ENCODE measurements at regions not wholly inside any gene's neighbourhood (a gene's known extent, or its start where the extent isn't known, plus 50 kb on each side); places are given as distances from the start of the nearest gene placed in this dataset.

DNA sequence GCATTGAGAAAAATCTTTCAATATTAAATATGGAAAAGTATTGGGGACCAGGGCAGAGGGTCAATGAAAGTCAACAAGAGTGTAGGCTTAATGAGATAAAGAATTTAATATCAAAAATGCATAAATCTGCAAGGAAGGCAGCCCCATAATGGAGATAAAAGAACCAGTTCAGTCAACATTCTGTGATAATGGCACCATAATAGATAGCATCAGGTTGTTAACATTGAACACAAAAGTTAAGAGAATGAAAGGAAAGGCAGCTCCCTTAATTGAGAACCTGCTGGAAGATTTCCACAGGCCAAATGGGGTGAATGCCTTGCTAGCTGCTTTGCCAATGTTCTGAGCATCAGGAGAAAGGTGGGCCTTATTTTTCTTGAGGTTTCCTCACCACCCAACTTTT lies 60.4 kb upstream of the TMEM33 start:
- Mint-ChIP-seq H3K4me1 (peaks cover 51% of the 10 kb centered on the region), H3K27ac (no peak overlapping the region), H3K27me3 (ENCODE audit: low read depth) (peaks cover 100% of the 10 kb centered on the region), H3K9me3 (no peaks in the 10 kb centered on the region), H3K4me3 (no peak overlapping the region), H3K36me3 (no peaks in the 10 kb centered on the region)
- no peak for ATAC-seq
- TF ChIP-seq IRF2 (CRISPR knock-in tag; IDR thresholded peaks at IDR 0.05; ENCODE audit: borderline replicate concordance, low read depth) (no peak), ESRRA (CRISPR knock-in tag; IDR thresholded peaks at IDR 0.05; ENCODE audit: borderline replicate concordance) (no peak)
- no peak for DNase-seq (ENCODE audit: low spot score)
- POLR2A ChIA-PET: no interaction called here
- CTCF ChIA-PET: interaction anchor here (1.2 to 1.4 kb wide), 2 partner anchors 13 to 126 kb away, joined by 3 to 4 read pairs; partner anchors contain the start of gene PHOX2B

DNA sequence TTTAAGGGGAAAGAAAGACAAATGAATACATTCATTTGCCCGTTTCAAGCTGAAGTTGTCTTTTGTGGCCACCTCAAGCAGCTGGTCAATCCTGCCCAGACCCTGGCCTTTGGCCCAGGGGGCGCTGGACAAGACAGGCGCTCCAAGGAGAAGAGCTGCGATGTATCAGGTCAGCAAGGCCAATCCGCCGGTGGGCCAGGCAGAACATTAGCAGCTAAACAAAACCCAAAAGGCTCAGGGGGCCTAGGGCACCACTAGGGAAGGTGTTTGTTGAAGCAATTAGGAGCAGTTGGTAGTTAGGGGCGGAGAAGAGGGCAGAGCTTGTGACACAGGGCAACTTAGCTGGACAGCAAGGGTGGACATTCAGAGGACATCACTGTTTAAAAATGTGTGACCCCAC lies 60.8 kb upstream of the TMEM33 start:
- H3K4me1 Mint-ChIP-seq: peaks cover 47% of the 10 kb centered on the region
- TF ChIP-seq, protein P1, sequence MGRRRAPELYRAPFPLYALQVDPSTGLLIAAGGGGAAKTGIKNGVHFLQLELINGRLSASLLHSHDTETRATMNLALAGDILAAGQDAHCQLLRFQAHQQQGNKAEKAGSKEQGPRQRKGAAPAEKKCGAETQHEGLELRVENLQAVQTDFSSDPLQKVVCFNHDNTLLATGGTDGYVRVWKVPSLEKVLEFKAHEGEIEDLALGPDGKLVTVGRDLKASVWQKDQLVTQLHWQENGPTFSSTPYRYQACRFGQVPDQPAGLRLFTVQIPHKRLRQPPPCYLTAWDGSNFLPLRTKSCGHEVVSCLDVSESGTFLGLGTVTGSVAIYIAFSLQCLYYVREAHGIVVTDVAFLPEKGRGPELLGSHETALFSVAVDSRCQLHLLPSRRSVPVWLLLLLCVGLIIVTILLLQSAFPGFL (CRISPR knock-in tag; IDR thresholded peaks at IDR 0.05; ENCODE audit: borderline replicate concordance): no peak
- TF ChIP-seq, protein P2, sequence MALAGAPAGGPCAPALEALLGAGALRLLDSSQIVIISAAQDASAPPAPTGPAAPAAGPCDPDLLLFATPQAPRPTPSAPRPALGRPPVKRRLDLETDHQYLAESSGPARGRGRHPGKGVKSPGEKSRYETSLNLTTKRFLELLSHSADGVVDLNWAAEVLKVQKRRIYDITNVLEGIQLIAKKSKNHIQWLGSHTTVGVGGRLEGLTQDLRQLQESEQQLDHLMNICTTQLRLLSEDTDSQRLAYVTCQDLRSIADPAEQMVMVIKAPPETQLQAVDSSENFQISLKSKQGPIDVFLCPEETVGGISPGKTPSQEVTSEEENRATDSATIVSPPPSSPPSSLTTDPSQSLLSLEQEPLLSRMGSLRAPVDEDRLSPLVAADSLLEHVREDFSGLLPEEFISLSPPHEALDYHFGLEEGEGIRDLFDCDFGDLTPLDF (CRISPR knock-in tag; IDR thresholded peaks at IDR 0.05): no peak
- TF ChIP-seq CREM (CRISPR knock-in tag; IDR thresholded peaks at IDR 0.05): no peak
- no peak for TF ChIP-seq ZNF232 (CRISPR knock-in tag; IDR thresholded peaks at IDR 0.05)
- no peak for TF ChIP-seq EMX1 (CRISPR knock-in tag; IDR thresholded peaks at IDR 0.05)
- TF ChIP-seq, protein P3, sequence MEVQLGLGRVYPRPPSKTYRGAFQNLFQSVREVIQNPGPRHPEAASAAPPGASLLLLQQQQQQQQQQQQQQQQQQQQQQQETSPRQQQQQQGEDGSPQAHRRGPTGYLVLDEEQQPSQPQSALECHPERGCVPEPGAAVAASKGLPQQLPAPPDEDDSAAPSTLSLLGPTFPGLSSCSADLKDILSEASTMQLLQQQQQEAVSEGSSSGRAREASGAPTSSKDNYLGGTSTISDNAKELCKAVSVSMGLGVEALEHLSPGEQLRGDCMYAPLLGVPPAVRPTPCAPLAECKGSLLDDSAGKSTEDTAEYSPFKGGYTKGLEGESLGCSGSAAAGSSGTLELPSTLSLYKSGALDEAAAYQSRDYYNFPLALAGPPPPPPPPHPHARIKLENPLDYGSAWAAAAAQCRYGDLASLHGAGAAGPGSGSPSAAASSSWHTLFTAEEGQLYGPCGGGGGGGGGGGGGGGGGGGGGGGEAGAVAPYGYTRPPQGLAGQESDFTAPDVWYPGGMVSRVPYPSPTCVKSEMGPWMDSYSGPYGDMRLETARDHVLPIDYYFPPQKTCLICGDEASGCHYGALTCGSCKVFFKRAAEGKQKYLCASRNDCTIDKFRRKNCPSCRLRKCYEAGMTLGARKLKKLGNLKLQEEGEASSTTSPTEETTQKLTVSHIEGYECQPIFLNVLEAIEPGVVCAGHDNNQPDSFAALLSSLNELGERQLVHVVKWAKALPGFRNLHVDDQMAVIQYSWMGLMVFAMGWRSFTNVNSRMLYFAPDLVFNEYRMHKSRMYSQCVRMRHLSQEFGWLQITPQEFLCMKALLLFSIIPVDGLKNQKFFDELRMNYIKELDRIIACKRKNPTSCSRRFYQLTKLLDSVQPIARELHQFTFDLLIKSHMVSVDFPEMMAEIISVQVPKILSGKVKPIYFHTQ (CRISPR knock-in tag; IDR thresholded peaks at IDR 0.05): no peak
- TF ChIP-seq, protein P4, sequence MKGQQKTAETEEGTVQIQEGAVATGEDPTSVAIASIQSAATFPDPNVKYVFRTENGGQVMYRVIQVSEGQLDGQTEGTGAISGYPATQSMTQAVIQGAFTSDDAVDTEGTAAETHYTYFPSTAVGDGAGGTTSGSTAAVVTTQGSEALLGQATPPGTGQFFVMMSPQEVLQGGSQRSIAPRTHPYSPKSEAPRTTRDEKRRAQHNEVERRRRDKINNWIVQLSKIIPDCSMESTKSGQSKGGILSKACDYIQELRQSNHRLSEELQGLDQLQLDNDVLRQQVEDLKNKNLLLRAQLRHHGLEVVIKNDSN (CRISPR knock-in tag; IDR thresholded peaks at IDR 0.05): no peak
- ChIA-PET POLR2A (no interaction called here), CTCF (interaction anchor here (1.2 to 1.4 kb wide), 2 partner anchors 14 to 126 kb away, joined by 3 to 4 read pairs; partner anchors contain the start of gene PHOX2B)
- ATAC-seq (no peak), DNase-seq (ENCODE audit: low spot score) (no peak)
- no peaks in the 10 kb centered on the region for H3K9me3 Mint-ChIP-seq
- no peaks in the 10 kb centered on the region for H3K36me3 Mint-ChIP-seq
- no peak overlapping the region for H3K4me3 Mint-ChIP-seq
- H3K27me3 Mint-ChIP-seq (ENCODE audit: low read depth): peaks cover 100% of the 10 kb centered on the region
- H3K27ac Mint-ChIP-seq: no peak overlapping the region

DNA sequence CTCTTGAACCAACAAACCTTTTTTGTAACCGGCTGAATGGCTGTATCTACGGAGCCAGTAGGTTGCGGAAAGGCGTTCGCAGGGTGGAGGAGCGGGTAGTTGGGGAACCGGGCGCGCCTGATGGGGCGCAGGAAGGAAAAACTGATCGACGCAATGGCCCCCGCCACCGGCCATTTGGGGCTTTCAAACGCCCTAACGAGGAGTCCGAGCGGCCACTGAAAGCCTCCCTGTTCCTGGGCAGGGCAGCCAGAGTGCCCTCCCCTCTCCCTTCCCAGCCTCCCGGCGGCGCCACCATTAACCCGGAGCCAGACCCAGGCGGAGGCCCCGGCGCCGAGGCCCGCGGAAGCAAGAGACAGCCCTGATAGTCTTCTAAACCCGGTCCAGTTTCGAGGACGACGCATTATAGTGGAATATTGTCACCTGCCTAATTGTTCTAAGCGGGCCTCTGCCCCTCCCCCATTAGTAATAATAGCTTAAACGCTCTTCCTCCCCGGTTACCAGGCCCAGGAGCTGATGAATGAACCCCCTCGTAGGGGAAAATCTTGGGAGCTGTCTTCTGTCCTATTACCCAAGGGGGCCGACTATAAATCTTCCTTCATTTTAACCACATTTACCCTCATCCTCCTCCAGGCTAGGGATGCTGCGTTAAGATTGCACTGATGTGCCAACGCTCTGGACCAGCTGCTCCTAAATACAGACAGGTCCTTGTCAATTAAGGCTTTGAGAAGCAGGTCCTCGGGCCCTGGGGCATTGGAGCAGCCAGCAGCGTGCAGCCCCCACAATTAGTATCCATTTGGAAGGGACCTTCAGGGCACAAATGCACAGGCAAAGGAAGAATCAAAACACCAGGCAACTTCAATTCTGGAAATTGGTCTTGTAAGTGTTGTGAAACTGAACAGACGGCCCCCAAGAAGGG lies 61.6 kb upstream of the TMEM33 start:
- Mint-ChIP-seq H3K27me3 (ENCODE audit: low read depth) (peaks cover 99% of the 10 kb centered on the region), H3K4me1 (peaks cover 42% of the 10 kb centered on the region), H3K36me3 (no peaks in the 10 kb centered on the region), H3K9me3 (no peaks in the 10 kb centered on the region), H3K4me3 (peak overlapping the region; percentile 62), H3K27ac (no peak overlapping the region)
- ATAC-seq: peak; percentile 72
- POLR2A ChIA-PET: no interaction called here
- CTCF ChIA-PET: interaction anchor here (0.7 to 1.4 kb wide), 3 partner anchors 10 to 125 kb away, joined by 3 to 4 read pairs (median 3); partner anchors contain the start of gene PHOX2B
- DNase-seq (ENCODE audit: low spot score): peak; percentile 57
- TF ChIP-seq TCF7 (CRISPR knock-in tag; IDR thresholded peaks at IDR 0.05; ENCODE audit: low read depth) (no peak), CBFB (CRISPR knock-in tag; IDR thresholded peaks at IDR 0.05; ENCODE audit: low read depth) (no peak), FOXK1 (CRISPR knock-in tag; IDR thresholded peaks at IDR 0.05) (no peak), ZNF317 (CRISPR knock-in tag; IDR thresholded peaks at IDR 0.05; ENCODE audit: borderline replicate concordance, low read depth) (no peak), MYBL2 (CRISPR knock-in tag; IDR thresholded peaks at IDR 0.05) (no peak), TEAD4 (CRISPR knock-in tag; IDR thresholded peaks at IDR 0.05) (no peak), RORB (CRISPR knock-in tag; IDR thresholded peaks at IDR 0.05) (no peak)
- TF ChIP-seq, protein P5, sequence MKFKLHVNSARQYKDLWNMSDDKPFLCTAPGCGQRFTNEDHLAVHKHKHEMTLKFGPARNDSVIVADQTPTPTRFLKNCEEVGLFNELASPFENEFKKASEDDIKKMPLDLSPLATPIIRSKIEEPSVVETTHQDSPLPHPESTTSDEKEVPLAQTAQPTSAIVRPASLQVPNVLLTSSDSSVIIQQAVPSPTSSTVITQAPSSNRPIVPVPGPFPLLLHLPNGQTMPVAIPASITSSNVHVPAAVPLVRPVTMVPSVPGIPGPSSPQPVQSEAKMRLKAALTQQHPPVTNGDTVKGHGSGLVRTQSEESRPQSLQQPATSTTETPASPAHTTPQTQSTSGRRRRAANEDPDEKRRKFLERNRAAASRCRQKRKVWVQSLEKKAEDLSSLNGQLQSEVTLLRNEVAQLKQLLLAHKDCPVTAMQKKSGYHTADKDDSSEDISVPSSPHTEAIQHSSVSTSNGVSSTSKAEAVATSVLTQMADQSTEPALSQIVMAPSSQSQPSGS (CRISPR knock-in tag; IDR thresholded peaks at IDR 0.05; ENCODE audit: borderline replicate concordance, low read depth): no peak
- TF ChIP-seq, protein P6, sequence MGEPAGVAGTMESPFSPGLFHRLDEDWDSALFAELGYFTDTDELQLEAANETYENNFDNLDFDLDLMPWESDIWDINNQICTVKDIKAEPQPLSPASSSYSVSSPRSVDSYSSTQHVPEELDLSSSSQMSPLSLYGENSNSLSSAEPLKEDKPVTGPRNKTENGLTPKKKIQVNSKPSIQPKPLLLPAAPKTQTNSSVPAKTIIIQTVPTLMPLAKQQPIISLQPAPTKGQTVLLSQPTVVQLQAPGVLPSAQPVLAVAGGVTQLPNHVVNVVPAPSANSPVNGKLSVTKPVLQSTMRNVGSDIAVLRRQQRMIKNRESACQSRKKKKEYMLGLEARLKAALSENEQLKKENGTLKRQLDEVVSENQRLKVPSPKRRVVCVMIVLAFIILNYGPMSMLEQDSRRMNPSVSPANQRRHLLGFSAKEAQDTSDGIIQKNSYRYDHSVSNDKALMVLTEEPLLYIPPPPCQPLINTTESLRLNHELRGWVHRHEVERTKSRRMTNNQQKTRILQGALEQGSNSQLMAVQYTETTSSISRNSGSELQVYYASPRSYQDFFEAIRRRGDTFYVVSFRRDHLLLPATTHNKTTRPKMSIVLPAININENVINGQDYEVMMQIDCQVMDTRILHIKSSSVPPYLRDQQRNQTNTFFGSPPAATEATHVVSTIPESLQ (CRISPR knock-in tag; IDR thresholded peaks at IDR 0.05): no peak
- TF ChIP-seq, protein P7, sequence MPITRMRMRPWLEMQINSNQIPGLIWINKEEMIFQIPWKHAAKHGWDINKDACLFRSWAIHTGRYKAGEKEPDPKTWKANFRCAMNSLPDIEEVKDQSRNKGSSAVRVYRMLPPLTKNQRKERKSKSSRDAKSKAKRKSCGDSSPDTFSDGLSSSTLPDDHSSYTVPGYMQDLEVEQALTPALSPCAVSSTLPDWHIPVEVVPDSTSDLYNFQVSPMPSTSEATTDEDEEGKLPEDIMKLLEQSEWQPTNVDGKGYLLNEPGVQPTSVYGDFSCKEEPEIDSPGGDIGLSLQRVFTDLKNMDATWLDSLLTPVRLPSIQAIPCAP (CRISPR knock-in tag; IDR thresholded peaks at IDR 0.05): no peak
